GM18867 (cell line): ENCODE measurements at regions not wholly inside any gene's neighbourhood (a gene's known extent, or its start where the extent isn't known, plus 50 kb on each side); places are given as distances from the start of the nearest gene placed in this dataset.
"Not testable (repeated sequence)": the region's sequence is repeated elsewhere in the genome, so short reads cannot be mapped to it uniquely, and the experiment has no call there.

Experiments
- ATAC-seq: cut with Tn5 transposase; IDR thresholded peaks from one replicate; pipeline ENCODE4 v1.9.1; 2021; ENCODE audit warnings: mild to moderate bottlenecking, moderate library complexity; ENCODE audit not compliant: unreplicated experiment

DNA sequence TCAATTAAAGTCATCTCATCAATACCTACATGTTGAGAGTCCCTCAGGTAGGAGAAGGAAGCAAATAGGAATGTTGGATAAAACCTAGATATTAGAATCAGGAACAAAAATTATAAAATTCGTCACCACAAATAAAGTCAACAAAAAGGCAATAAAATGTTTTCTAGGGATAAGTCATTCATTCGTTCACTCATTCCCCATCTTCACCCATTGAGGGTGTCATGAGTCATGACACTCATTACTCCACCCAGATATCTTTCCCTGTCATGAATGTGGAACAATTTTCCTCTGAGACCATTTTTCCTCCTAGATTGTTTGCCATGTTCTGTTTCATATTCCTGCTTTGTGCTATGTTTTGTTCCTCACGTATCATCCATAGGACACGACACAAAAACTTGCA, 50.9 kb upstream of the OLIG3 start:
- no peak for ATAC-seq

DNA sequence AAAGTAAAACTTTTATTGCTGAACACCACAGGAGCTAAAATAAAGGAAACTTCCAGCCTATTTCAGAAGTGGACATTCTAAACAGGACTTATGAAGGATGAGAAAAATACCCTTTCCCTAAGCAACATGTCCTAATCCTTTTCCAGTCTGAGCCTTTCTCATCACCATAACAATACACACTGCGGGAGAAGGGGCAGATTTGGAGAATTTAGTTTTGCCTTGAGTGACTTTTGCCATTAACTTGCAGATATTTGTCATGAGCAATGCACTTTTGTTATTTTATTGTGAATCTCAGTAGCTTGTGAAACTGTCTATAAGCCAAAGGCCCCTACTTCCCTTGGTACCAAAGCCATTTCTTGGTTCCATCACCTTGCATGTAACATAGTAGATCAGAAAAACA, 53.0 kb upstream of the OLIG3 start:
- ATAC-seq, result no peak

DNA sequence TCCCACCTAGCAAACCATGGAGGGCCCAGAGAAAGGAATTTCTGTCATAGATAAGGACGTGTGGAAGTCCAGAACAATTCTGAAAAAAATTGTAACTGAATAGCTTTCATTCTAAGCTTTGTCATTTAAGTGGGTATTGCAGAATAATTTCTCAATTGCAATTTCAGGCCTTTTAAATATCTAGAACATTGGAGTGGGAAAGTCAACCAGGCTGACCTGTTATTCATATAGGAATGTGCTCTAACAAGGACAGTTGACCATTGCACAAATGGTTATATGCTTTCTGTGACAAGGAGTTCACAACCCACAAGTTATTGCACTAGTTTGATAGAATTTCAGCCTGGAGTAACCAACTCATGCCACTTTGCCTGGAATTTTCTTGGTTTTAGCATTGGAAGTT, 53.4 kb upstream of the OLIG3 start:
- ATAC-seq, result no peak

DNA sequence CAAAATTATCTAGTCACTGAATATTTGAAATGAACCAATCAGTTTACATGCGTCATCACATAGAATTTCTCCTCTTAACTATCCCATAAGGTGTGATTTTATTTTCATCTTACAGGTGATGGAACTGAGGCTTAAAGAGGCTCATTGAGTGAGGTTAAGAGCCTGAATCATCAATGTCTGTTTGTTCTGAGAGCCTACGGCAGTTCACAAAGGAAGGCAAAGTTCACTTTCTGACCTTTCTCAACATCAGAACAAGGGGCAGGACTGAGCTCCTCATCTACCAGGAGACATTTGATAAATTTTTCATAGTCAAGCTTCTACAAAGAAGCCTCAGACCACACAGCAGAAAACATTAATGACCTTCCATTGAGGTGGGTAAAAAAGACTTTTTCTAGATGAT, 54.9 kb upstream of the OLIG3 start:
- no peak for ATAC-seq

DNA sequence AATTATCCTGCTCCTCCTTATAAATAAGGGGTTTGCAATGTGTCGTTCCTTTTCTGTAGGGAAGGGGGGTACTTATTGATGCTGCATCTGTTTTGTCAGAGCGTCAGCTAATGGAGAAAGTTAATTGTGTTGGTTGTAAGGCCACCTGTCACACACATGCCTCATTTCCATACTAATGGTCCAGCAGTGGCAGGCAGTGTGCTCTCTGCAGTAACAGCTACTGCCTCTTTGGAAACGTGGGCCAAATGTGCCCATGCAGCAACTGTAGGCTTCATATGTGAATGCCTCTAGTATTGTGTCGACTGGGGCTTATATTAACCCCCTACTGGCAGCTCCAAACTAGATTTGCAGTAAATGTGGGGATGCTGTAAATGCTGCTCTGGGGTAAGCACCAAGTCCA, 56.3 kb upstream of the OLIG3 start:
- ATAC-seq, result no peak

DNA sequence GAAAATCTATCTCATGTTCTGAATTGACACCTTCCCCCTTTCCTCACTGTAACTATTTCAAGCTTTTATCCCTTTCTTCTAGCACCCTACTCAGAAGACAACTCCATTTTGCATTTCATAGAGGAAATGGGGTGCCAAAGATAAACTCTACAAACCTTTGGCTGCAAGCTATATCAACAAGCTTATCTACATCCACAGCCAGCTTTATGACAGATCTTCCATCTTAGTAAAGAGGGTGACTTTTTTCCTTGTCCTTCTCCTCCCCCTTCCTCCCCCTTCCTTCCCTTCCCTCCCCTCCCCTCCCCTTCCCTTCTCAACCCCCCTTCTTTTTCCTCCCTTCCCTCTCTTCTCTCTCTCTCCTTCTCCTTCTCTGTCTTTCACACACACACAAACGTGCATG, 58.0 kb upstream of the OLIG3 start:
- no peak for ATAC-seq

DNA sequence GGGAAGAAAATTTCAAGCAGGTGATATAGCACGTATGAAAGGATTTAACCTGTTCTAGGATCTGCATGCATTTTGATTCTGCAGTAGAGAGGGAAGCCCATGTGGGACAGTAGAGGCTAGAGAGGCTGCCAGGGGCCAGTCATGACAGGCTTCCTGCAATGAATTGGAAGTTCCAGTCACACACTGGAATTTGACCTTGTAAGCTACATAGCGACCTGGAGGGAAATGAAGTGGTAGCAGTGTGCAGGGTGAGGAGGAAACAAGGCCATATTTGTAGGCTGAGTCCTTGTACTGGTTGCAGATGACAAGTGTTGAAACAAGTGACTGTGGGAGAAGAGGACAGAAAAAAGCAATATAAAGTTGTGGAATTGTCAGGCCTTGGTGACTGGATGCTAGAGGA, 58.6 kb upstream of the OLIG3 start:
- ATAC-seq, result no peak

DNA sequence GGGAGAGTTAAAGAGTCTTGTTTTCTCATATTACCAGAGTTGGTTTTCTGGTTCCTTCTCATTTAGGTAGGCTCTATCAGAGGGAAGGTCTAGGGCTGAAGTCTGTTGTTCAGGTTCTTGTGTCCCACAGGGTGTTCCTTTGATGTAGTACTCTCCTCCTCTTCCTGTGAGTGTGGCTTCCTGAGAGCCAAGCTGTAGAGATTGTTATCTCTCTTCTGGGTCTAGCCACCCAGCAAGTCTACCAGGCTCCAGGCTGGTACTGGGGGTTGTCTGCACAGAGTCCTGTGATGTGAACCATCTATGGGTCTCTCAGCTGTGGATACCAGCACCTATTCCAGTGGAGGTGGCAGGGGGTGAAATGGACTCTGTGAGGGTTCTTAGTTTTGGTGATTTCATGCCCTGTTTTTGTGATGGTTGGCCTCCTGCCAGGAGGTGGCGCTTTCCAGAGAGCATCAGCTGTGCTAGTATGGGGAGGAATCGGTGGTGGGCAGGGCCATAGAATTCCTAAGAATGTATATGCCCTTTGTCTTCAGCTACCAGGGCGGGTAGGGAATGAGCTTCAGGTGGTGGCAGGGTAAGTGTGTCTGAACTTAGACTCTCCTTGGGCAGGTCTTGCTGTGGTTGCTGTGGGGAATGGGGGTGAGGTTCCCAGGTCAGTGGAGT, 65.5 kb upstream of the OLIG3 start:
- not testable (repeated sequence) for ATAC-seq

DNA sequence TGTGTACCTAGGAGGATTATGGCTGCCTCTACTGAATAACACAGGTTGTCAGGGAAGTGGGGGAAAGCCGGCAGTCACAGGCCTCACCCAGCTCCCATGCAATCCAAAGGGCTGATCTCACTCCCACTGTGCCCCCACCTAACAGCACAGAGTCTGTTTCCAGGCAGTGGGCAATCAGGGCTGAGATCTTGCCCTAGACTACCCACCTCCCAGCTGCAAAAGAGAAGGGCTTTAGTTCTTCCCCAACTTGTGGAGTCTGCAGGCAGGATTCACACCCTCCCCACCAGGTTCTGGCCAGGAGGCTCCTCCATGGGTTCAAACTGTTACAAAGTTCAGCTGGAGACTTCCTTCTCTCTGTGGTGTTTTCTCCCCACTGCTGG, 66.0 kb upstream of the OLIG3 start:
- no peak for ATAC-seq

DNA sequence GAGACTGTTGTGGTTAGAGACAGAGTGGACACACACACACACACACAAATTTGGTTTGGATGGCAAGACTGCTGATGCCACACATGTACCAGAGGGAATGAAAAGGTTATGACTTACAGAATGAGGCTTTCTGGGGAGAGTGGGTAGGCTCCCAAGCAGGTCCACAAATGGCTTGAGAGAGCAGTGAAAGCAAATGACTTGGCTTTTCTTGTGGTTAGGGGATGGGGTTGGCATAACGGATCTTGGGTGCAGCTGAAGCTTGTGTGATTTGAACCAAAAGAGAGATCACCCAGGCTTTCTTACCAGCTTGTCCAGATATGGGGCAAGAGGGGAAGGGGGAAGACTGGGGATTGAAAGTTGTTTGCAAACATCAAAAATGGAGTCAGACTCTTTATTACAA, 73.9 kb upstream of the OLIG3 start:
- ATAC-seq, result no peak

DNA sequence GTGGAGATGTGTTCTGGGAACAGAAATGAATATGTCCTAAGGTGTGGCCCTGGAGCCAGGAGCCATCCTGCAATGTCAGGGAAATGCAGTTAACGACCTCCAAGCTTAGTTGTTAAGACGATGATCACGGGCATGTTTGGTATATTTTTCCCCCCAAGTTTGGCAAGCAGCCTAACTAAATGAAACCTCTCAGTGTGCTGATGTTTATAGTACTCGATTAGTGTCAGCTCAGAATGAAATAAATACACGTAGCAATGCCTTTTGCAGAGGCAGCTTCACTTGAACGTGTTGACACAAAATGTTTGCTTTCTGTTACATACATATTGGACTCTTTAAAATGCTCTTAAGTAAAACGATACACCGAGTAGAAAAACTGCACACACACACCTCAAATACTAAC, 76.2 kb upstream of the OLIG3 start:
- no peak for ATAC-seq

DNA sequence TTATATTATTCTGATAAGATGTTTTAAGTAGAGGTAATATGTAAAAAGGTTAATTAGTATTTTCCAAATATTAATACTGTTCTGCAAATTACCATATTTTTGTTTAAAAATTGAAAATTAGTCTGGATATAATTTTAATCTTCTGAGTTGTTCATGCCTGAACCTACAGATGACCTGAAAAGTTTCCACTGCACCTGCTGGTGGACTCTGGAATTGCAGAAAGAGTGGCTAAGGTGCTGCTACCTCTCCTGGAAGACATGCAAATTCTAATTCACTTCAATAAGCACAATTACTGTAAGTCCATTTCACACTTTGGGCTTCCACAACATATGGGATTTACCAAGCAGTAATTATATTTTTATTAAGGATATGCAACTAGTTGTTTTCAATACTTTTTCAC, 77.7 kb upstream of the OLIG3 start:
- peak; percentile 84 for ATAC-seq

DNA sequence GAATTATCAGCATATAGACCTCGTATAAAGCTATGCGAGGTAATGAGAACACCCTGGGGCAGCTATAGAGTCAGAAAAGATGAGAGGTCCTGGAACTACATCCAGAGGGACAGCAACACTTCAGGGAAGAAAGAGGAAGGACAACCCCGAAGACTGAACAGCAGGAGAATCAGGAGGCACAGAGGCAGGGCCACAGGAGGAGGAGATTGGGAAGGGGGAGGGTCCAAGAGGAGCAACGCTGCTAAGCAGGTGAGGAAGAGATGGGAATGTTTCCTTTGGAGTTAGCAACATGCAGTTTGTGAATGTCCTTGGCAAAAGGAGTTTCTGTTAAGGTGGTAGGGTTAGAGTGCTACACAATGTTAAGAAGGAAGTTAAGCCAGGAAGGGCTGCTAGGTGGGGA, 79.5 kb upstream of the OLIG3 start:
- no peak for ATAC-seq

DNA sequence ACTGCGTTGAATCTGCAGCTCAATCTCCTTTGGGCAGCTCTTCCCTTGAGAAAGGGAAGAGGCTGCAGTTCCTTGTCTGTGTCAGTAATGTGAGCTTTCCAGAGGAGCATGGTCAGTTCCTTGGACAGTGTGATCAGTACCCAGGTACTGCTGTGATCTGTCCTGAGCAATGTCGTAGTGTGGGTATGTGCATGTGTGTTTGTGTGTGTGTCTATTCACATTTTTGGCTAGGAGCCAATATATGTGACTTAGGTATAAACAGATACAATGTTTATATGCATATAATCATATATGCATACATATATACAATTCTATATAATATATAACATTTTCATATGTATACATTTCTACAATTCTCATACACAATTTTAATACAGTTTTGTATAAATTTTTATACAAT, 85.4 kb upstream of the OLIG3 start:
- no peak for ATAC-seq

DNA sequence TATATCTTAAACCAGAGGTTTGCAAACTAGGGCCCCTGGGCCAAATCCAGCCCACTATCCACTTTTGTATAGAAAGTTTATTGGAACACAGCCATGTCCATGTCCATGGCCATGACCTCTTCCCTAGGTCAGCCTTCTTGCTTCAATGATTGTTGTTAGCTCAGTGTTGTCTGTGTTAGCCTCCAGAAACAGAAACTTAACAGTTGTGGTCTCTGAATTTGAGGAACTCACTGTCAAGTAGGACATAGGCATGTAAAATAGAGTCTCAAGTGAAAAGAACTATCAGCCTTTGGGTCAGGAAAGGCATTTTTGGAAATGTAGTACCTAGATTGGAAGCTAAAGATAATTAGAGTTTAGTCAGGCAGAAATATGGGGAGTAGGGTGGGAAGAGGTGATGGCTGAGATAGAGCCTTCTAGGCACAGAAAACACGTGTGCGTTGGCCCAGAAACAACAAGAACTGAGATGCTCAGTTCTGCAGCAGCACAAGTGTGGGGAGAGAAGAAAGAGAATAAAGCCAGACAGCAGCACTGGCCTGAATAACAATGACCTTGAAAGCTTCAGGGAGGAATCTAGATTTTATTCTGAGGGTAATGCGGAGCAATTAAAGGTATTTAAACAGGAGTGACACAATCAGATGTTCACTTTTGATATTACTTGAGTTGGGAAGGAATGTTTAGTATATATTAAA, 87.0 kb upstream of the OLIG3 start:
- peak; percentile 84 for ATAC-seq

DNA sequence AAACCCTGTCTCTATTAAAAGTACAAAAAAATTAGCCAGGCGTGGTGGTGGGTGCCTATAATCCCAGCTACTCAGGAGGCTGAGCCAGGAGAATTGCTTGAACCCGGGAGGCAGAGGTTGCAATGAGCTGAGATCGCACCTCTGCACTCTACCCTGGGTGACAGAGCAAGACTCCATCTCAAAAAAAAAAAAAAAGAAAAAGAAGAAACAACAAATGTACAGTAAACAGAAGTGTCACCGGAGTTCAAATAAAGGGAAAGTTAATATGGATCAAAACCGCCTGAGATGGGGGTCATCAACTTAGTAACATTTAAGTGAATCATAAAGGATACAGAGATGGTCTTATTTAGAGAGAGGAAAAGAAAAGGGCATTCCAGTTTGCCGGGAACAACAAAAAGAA, 89.3 kb upstream of the OLIG3 start:
- not testable (repeated sequence) for ATAC-seq

DNA sequence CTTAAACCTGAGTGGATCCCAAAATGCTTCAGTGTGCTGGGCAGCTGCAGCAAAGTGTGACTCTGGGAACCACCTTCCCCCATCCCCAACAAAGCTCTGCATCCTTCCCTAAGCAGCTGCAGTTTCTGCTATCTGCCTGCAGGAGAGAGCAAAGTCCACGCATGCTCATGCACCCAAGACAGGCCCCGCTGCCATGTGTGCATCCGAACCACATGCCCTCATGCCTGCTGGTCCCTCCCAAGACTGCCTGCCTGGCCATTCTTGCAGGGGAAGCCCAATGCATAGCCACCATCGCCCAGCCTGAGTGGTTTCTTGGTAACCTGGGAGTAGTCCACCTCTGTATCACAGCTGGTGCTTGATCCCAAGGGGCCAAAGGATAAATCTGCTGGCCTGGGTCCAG, 94.3 kb upstream of the OLIG3 start:
- ATAC-seq, result no peak

DNA sequence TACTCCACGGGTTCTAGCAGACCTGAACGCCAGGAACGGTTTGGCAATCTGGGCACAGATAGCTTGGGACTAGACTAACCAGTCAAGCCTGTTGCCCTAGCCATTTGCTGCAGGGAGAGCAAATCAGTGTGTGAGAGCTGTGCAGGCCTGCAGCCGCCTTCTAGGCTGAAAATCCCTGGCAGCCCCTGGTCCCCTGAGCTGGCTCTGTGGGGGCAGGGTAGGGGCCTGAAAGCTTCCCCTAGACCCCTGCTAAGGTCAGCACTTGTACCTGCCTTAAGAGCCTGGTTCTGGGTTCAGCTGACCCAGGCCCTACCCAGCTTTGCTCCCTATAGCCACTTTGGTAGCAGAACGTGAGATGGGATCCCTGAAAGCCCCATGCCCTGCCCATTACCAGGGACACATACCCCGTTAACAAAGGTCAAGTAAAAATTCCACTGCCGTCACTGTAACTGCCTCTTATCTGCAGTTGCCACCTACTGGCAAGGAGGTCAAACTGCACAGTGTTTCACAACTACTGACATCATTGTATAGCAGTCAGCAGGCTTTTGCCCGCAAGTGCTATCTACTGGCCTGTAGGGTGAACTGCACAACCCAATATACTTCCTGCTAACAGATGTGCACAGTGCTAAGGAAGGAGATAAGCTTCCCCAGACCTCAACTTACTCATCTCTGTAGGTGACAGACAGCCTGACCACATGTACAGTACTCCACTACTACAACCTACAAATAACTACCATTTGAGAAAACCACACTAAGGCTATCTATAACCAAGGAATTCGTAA, 95.1 kb upstream of the OLIG3 start:
- ATAC-seq, result peak; percentile 100

DNA sequence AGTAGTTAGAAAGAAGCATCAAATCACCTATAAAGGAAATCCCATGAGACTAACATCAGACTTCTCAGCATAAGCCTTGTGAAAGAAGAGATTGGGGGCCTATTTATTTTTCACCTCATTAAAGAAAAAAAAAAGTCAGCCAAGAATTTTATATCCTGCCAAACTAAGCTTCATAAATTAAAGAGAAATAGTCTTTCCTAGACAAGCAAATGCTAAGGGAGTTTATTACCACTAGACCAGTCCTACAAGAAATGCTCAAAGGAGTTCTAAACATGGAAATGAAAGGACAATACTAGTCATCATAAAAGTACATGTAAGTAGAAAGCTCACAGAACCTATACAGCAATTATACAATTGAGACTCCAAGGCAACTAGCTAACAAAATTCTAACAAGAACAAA, 96.5 kb upstream of the OLIG3 start:
- ATAC-seq, result no peak

DNA sequence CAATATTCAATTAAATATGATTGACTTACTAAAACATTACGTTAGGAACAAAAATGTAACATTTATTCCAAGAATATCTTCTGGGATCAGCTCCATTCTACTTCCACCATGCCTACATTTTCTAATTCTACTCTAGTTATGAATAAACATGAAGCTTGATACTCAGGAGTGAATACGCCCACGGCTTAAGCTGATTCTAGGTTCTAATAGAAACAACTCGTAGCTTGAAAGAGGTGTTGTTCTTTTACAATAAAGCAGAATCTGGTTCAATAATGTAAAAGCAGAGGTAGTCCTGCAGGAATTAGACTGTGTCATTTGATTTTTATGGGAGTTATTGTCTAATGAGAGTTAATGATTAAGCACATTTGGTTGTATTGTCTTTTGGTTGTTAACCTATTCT, 107.3 kb upstream of the OLIG3 start:
- ATAC-seq, result no peak

DNA sequence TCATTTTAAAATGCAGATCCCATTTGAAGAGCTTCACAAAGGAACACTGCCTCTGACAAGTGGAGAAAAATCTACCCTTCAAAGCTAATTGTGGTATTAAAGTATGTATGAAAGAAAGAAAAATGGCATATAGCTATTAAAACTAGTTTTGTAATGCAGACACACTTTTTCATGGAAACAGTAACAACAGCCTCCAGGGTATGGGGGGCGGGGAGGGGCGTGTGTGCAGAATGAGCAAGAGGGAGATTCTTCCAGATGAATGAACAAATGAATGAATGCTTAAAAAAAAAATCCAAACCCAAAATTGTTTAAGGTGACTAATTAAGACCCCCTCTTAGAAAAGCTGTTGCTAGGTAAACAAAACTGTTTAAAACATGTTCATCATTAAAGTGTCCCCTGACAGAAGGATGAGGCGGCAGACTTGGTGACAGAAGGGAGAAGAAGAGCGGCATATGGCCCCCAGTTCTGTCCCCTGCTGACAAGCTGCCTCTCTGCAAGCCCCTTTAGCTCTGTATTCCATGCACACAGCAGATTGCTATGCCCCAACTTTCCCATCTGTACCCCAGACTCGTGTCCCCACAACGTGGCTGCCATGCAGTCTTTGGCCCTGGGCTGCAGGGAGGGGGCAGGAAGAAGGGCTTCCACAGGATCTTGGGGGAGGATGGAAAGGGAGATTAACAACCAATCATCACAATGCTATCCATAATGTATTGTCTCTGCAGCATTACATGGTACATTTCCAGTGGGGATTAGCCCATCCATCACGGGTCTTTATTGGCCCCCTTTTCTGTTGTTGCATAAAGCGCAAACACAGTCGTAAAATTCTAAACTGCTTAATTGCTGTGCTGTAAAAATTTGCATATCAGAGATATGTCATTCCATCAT, 108.4 kb upstream of the OLIG3 start:
- ATAC-seq, result no peak
